ENCODE measurements at regions not wholly inside any gene's neighbourhood (a gene's known extent, or its start where the extent isn't known, plus 50 kb on each side); places are given as distances from the start of the nearest gene placed in this dataset.
A peak's percentile ranks its signal among the peaks of the same experiment; 100 is the strongest.

DNA sequence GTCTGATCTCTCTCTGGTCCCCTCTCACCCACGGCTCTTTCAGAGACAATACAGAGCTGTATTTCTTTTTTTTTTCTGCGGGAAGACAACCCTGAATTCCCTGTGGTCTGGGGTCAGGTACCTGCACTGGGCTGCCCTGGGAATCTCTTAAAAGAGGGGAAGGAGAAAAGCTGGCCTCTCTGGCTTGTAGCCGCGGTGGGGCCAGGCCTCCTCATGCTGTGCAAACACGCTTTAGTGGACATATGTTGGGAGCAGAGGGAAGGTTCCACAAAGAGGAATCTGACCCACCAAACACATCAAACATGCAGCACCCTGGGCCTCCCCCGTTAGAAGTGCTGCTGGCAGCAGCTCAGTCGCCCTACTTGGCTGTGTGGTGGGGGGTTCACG, 143.7 kb upstream of the ZFHX3 start:
- no peak for ATAC-seq
- no peak for DNase-seq (ENCODE audit: low spot score)
- intact Hi-C loops (cut with DNase I), result no loop called here

DNA sequence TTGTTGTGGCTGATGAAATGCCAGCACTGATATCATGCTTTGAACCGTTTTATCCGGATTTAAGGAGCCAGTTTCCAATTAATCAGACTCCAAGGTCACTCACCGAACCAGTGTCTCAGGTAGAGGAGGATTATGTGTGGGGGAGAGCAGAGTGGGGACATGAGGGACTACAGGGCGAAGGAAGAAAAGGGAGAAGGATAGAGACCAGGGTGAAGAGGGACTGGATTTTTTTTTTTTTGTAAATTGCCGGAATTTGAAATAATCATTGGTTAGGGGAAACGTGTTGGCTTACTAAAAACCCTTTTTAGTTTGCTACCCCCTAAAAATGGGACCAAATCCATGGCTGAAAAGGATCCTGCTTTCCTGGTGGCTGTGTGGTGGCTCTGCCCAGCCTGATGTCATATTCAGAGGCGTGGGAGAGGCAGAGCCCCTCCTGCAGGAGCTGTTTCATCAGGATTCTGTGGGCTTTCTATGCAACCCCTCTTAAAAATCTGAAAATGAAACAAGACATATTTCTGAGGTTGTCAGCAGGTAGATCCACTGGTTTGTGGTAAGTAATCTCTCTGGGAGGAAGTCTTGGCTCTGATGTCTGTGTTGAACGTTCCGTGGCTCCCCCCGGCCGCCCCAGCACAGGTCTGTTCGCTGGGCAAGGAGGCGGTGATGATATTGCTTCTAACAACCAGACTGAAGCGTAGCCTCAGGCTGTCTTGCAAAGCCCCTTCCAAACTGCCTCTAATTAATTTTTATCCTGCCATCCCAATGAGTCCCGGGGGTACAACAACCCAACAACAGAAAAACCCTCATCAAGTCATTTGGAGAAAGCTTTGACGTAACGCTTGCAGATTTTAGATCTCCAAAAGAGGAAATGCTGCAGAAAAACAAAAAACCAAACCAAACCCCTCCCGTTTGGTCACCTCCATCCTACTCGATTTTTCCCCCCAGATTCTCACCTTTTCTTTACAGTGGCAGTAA, 143.0 kb upstream of the ZFHX3 start:
- intact Hi-C loops (cut with DNase I), result no loop called here
- ATAC-seq (no peak), DNase-seq (ENCODE audit: low spot score) (no peak)

DNA sequence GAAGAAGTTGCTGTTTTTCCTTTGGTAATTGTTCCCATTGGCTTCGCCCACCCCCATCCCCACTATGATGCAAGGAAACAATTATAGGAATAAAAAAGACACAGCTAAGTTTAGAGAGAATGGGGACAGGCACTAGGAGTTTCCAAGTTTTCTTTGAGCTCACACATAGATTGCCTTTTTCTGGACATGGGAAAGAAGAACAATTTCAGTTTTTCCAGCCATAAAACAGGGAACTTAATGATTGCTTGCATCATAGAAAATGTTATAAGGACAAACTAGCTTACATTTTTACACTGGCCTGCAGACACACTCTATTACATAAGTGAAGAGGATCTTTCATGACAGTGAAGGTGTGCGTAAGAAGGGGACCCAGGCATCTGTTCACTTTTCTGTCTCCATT, 142.3 kb upstream of the ZFHX3 start:
- no peak for DNase-seq (ENCODE audit: low spot score)
- no peak for ATAC-seq
- intact Hi-C loops (cut with DNase I), result no loop called here

DNA sequence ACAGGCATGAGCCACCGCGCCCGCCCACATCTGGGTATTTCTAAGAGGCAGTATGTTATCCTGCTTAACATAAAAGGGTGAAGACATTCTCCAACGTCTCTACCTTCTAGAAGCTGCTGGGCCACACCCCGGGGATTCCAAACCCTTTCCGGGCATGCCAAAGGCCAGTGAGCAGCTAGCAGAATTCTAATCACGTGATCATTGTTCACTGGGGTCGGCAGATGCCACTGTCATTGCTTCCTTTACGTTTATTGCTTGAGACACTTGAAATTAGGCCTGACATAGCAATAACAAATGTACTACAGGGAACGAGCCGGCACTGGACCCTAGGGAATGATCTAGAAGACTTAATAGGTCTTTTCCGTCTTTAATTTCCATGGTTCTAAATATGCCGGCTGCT, 141.2 kb upstream of the ZFHX3 start:
- no peak for ATAC-seq
- intact Hi-C loops (cut with DNase I), result no loop called here
- no peak for DNase-seq (ENCODE audit: low spot score)

DNA sequence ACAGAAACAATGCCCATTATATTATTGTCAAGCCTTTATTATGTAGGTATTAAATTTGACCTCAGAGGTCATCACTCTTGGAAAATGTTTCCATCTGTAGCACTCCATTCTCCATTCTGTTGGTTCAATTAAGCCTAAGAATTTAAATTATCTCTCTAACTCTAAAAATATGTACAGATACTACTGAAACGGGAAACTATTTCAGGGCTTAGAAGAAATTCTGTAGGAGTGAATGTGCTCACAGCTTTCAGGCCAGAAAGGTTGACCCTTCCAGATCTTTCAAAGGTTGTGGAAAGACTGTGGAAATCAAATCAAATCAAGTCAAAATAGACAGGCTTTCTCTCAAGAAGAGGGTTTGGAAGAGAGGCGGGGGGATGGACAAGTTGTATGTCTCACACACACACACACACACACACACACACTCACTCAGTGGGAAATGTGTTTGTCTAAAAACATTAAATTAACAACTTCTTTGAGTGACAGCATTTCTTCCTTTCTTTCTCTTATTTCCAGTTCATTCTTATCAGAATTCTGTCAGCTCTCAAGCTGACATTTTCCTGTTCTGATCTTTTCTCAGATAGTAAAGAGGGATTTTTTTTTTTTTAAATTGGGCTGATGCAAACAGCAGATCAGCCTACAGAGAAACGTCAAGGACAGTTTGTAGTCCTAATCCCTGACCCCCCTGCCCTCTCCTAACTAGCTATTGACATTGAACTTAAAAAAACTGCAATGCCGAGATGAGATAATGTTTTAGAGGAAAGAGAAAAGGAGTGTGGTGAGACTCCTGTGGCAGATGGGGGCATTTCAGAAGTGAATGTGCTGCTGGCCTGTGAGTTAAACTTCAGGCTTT, 139.0 kb upstream of the ZFHX3 start:
- DNase-seq (ENCODE audit: low spot score) (no peak), ATAC-seq (no peak)
- intact Hi-C loops (cut with DNase I), result no loop called here

DNA sequence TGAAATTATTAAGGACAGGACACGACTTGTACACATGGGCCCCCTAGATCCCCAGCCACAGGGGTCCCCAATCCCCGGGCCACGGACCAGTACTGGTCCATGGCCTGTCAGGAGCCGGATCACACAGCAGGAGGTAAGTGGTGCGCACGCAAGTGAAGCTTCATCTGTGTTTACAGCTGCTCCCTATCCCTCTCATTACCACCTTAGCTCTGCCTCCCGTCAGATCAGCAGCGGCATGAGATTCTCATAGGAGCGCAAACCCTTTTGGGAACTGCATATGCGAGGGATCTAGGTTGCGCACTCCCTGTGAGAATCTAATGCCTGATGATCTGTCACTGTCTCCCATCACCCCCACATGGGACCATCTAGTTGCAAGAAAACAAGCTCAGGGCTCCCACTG, 137.8 kb upstream of the ZFHX3 start:
- ATAC-seq (no peak), DNase-seq (ENCODE audit: low spot score) (no peak)
- intact Hi-C loops (cut with DNase I), result no loop called here

DNA sequence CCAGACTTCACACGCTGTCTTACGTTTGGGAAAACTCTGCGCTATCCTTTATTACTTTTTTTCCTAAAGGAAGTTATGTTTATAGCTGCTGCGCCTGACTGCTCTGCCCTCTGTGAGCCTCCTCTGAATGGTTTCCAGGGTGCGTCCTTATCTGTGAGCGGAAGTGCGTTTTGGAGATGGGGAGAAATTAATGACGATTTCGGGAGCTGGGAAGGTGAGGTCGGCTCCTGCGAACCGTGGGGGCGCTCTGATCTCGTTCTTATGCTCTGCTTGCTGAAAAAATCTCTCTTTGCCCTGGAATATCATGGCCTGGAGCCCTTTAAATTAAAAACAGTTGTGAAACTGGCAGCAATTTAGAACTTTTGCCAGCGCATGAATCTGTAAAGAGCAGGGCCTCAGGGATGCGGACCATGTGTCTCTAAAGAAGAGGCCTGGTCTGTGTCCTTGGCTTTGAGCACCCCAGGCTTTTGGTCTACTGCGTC, 135.7 kb upstream of the ZFHX3 start:
- DNase-seq (ENCODE audit: low spot score) (no peak), ATAC-seq (peak; percentile 58)
- intact Hi-C loops (cut with DNase I), result no loop called here

DNA sequence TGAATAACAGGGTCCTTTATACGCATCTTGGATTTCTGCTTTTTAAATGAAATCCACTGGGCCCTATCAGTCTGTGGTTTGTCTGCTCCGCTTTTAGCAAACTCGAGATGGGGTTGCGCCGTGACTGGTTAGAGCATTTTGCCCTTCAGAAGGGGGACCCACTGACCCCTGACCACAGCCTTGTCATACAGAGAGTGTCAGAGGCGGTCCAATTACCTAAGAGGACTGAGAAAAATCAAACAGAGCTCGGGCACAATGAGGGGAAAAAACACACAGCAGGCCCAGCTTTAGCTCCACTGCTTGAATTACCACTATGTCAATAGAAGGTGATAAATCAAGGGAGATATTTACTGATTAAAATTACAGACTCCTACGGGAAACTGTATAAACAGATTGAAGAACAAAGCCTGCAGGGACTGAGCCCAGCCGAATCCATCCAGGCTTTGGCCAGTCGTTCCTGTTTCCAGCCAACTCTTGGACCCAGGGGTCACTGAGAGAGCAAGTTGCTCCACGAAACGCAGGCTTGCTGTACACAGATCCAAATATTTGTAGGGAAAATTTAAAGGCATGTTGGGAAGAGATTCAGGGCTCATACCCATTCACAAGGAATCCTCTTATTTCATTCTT, 131.9 kb upstream of the ZFHX3 start:
- intact Hi-C loops (cut with DNase I), result loop anchor here (10.0 kb wide), 1 partner anchor 135 kb away; the partner anchor contains the start of gene ZFHX3
- ATAC-seq, result peak; percentile 90
- DNase-seq (ENCODE audit: low spot score), result peak; percentile 67

DNA sequence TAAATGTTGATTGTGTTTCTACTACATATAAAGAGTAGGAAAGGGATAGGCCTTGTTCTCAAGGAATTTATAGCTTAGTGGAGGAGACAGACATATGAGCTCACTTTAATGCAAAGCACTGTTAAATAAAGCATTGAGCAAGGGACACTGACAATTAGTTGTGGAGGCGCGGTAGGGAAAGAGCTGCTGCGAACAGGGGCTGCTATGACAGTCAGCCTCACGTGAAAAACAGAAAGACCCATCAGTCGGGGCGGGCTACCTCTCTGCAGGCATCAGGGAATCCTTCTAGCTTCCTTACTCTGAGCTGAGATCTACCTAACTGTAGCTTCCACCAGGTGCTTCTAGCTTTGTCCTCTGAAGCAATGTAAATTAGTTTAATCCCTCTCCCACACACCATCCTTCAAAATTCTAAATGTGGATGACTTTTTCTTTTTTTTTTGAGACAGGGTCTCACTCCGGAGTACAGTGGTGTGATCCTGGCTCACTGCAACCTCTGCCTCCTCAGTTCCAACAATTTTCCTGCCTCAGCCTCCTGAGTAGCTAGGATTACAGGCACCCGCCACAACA, 129.9 kb upstream of the ZFHX3 start:
- DNase-seq (ENCODE audit: low spot score), result no peak
- intact Hi-C loops (cut with DNase I), result loop anchor here (10.0 kb wide), 1 partner anchor 133 kb away; the partner anchor contains the start of gene ZFHX3
- ATAC-seq, result no peak

DNA sequence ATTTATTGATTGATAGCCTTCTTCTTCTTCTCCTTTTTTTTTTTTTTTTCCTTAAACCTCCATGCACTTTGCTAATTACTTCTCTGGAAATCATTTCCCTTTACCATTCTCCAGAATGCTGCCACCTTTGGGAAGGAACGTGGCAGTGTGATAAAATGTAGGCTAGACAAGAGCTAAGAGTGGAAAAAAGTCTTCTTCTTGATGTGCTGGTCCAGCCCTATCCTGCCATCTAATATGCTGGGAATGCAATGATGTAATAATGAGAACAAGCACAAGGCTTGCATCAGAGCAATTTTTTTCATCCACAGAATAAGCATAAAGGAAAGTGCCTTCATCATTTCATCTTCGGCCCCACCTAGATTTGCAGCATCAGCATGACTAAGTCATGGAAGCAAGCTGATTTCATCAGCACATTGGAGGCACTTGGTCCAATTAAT, 128.7 kb upstream of the ZFHX3 start:
- intact Hi-C loops (cut with DNase I), result loop anchor here (10.0 kb wide), 1 partner anchor 132 kb away; the partner anchor contains the start of gene ZFHX3
- DNase-seq (ENCODE audit: low spot score) (no peak), ATAC-seq (no peak)

DNA sequence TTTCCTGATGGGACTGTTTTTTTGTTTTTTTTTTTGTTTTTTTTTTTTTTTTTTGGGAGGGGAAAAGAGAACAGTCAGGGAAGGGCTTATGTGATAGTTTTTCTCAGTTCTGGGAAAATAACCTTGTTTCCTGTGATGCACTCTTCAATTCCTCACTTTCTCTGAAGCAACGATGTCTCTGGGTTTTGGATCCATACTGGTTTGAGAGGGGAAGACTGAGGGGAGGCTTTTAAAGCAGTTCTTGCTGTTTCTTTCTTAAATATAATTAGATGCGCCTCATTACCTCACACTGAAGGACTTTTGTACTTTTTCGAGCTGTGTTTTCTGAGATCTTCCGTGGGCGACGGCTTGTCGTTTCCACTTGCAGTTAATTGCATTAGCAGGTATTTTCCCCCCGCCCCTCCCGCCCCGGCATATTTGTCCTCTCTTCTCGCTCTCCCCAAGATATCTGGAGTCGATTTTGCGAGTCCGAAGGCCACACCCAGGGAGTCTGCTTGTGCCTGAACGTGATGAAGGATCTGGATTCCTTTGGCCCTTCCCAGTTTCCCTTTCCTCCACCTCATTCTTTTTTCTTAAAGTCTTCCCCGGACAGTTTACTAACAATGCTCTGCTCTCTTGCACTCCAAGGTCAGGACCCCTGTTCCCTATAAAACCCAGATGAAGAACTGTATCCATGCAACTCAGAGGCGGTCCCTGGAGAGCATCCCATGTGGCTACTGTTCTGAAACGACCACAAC, 125.2 kb upstream of the ZFHX3 start:
- no peak for DNase-seq (ENCODE audit: low spot score)
- ATAC-seq, result peak; percentile 56
- intact Hi-C loops (cut with DNase I), result loop anchor here (10.0 kb wide), 1 partner anchor 128 kb away; the partner anchor contains the start of gene ZFHX3

DNA sequence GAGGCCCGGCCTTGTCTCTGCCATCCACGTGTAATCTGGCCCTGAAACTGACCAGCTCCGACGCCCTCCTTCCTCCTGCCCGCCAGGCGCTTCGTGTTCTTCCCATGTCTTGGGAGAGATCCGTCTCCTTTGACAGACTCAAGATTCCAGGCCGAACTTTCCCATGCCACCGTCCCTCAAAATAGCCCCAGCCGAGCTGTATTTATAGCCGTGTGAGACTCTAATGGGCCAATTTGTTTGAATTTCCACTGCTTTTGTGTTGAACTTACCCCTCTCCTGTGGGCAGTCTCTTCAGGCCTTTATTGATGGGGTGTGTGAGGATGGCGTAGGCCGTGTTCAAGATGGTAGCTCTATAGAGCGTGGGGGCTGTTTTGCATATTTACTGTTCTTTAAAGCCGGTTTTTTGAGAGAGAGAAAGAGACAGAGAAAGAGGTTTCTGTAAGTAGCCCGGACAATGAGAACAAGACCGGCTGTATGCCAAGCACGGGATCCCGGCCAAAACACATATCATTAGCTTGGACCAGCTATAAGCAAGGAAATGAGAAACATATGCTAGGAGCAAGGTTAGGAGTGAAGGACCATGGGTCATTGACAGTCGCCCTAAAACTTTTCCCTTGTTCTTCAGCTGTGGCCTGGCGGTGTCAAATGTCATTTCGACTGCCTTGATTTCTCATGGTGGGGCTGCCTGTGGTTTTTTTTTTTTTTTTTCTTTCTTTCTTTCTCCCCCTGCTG, 124.5 kb upstream of the ZFHX3 start:
- intact Hi-C loops (cut with DNase I), result loop anchor here (10.0 kb wide), 1 partner anchor 128 kb away; the partner anchor contains the start of gene ZFHX3
- ATAC-seq (peak; percentile 95), DNase-seq (ENCODE audit: low spot score) (peak; percentile 95)

DNA sequence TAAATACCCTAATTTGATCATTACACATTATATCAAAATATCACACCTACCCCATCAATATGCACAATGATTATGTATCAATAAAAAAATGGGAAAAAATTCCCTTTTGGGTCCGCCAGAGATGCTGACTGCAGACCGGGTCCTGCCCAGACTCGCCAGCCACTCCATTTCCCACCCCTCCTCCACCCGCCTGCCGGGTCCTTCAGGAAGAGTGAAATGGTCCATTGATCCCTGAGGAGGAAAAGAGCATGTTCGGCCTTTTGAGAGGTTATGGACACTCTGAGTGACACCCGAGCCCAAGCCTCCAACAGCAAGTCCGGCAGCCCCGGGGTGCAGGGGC, 123.9 kb upstream of the ZFHX3 start:
- DNase-seq (ENCODE audit: low spot score) (no peak), ATAC-seq (no peak)
- intact Hi-C loops (cut with DNase I), result loop anchor here (10.0 kb wide), 1 partner anchor 127 kb away; the partner anchor contains the start of gene ZFHX3

DNA sequence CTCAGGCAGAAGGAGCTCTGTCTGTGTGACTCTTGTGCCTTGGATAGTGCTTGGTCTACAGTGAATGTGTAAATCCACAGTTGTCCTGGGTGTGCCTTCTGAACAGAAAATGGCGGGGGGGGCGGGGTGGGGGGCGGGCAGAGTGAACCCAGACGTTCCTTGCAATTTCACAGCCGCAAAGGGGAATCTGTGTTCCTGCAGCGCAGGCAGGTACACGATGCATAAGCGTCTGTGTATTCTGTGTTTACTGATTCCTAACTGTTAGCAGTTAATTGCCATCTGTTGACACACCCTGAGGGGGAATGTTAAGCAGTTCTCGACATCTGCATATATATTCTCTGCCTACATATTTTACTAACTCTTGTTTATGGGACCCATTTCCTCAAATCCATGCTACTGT, 123.5 kb upstream of the ZFHX3 start:
- no peak for DNase-seq (ENCODE audit: low spot score)
- intact Hi-C loops (cut with DNase I), result loop anchor here (10.0 kb wide), 1 partner anchor 127 kb away; the partner anchor contains the start of gene ZFHX3
- ATAC-seq, result no peak

DNA sequence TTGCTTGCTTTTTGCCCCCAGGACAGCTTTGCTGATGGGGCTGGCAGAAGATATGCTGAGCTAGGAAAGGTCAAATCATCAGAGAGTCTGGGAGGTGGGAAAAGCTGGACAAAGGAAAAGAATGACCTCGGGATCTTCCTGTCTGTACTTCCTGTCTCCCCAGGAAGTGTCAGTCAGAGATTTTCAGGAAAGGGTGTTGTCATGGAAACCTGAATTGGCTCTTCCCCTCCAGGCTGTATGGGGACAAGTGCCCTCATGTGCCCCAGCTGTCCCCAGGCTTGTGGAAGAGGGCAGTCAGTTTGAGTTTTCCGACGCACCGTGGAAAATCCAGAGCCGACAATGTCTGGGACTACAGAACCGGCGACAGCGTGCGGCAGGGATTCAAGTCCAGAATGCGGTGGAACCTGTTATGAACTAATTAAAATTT, 122.7 kb upstream of the ZFHX3 start:
- intact Hi-C loops (cut with DNase I), result loop anchor here (10.0 kb wide), 1 partner anchor 126 kb away; the partner anchor contains the start of gene ZFHX3
- DNase-seq (ENCODE audit: low spot score) (no peak), ATAC-seq (no peak)

DNA sequence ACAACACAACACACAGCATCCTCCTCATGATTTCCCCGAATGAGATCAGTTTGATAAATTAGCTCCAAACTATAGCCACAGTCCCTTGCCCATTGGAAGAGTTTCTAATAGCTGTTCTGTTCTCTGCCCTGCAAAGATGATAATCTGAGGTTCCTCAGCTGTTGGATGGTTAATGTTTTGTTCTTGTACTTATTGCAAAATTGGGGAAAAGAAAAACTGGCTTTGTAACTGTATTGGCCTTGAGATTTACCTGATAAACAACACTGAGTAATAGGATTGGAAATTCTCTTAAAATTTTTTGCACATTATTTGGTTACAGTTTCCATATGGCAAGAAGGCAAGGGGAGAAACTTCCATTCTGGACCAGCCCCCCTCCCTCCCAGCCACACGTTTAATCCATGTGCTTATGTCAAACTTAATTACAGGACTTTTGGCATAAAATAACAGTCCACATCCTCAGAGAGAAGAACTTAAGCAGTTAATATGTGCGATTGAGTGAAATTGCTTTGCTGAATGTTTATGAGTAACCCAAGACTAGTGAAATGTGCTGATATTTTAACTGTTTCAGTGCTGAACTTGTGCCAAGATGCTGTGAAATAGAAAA, 119.1 kb upstream of the ZFHX3 start:
- ATAC-seq (peak; percentile 30), DNase-seq (ENCODE audit: low spot score) (no peak)
- intact Hi-C loops (cut with DNase I), result no loop called here

DNA sequence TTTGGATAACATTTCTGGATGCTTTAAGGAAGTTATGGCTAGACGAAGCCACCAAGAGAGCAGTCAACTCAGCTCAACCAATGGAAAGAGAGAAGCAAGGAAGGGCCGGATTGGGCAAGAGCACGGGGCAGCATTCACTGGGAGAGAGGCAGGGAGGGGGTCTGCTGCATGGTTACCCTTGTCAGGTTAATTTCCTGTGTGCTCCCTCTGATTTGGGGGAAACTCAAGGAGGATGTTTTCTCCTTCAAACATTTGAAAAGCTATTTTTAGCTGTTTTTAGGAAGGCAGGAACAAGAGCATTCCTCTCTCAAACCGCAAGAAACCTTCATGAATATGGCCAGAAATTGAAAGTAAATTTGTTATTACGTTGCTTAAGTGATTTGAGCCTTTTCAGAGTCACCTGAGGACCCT, 118.5 kb upstream of the ZFHX3 start:
- ATAC-seq, result peak; percentile 78

More for the DNA sequence above, 118.5 kb upstream of the ZFHX3 start:
- no peak for DNase-seq (ENCODE audit: low spot score)
- intact Hi-C loops (cut with DNase I), result no loop called here
